HG03565 (cell line): ENCODE measurements at regions not wholly inside any gene's neighbourhood (a gene's known extent, or its start where the extent isn't known, plus 50 kb on each side); places are given as distances from the start of the nearest gene placed in this dataset.
"Not testable (repeated sequence)": the region's sequence is repeated elsewhere in the genome, so short reads cannot be mapped to it uniquely, and the experiment has no call there.

Experiments used
- ATAC-seq: cut with Tn5 transposase; IDR thresholded peaks from one replicate; pipeline ENCODE4 v1.9.1; 2021; ENCODE audit warnings: mild to moderate bottlenecking, moderate library complexity; ENCODE audit not compliant: unreplicated experiment

GRCh38 chr12:128078301-128078971, 188.5 kb upstream of the TMEM132C start:
- ATAC-seq = no peak

- ATAC-seq = no peak
Measured at GRCh38 chr12:128079446-128079845, 187.5 kb upstream of the TMEM132C start.

GRCh38 chr12:128083132-128083729, 183.7 kb upstream of the TMEM132C start:
- no peak for ATAC-seq

GRCh38 chr12:128088926-128089325, 178.0 kb upstream of the TMEM132C start:
- no peak for ATAC-seq

GRCh38 chr12:128089961-128090360, 177.0 kb upstream of the TMEM132C start:
- no peak for ATAC-seq

GRCh38 chr12:128091101-128091720, 175.8 kb upstream of the TMEM132C start:
- no peak for ATAC-seq

GRCh38 chr12:128091951-128092382, 175.0 kb upstream of the TMEM132C start:
- ATAC-seq = no peak

GRCh38 chr12:128098730-128099129, 168.2 kb upstream of the TMEM132C start:
- no peak for ATAC-seq

- ATAC-seq = no peak
Measured at GRCh38 chr12:128103152-128103551, 163.8 kb upstream of the TMEM132C start.

GRCh38 chr12:128109236-128109635, 157.7 kb upstream of the TMEM132C start:
- no peak for ATAC-seq

GRCh38 chr12:128109636-128110035, 157.3 kb upstream of the TMEM132C start:
- ATAC-seq = no peak

- ATAC-seq = no peak
Measured at GRCh38 chr12:128111333-128111732, 155.6 kb upstream of the TMEM132C start.

- ATAC-seq = no peak
Measured at GRCh38 chr12:128111951-128112350, 155.0 kb upstream of the TMEM132C start.

- not testable (repeated sequence) for ATAC-seq
Measured at GRCh38 chr12:128113250-128113649, 153.7 kb upstream of the TMEM132C start.

- no peak for ATAC-seq
Measured at GRCh38 chr12:128114485-128114884, 152.5 kb upstream of the TMEM132C start.

GRCh38 chr12:128116537-128116936, 150.4 kb upstream of the TMEM132C start:
- ATAC-seq = no peak

GRCh38 chr12:128120035-128120434, 146.9 kb upstream of the TMEM132C start:
- ATAC-seq = no peak

GRCh38 chr12:128121424-128121823, 145.5 kb upstream of the TMEM132C start:
- no peak for ATAC-seq

- no peak for ATAC-seq
Measured at GRCh38 chr12:128123096-128123495, 143.9 kb upstream of the TMEM132C start.

- ATAC-seq = no peak
Measured at GRCh38 chr12:128131955-128132354, 135.0 kb upstream of the TMEM132C start.

- ATAC-seq = no peak
Measured at GRCh38 chr12:128133321-128134073, 133.5 kb upstream of the TMEM132C start.
